Type B pancreatic cell (in vitro differentiated cells): ENCODE measurements at regions not wholly inside any gene's neighbourhood (a gene's known extent, or its start where the extent isn't known, plus 50 kb on each side); places are given as distances from the start of the nearest gene placed in this dataset.

Experiments
- DNase-seq: peaks from one replicate; pipeline ENCODE4 v3.0.0; 2021; ENCODE audit warnings: mixed read lengths; ENCODE audit not compliant: unreplicated experiment; ENCODE audit errors: extremely low spot score
- H3K27ac Mint-ChIP-seq: 2 replicates; pipeline ENCODE4 v1.8.0; 2021; ENCODE audit warnings: mild to moderate bottlenecking, mixed read lengths
- H3K27me3 Mint-ChIP-seq: 2 replicates; pipeline ENCODE4 v1.8.0; 2021; ENCODE audit warnings: mixed read lengths
- H3K36me3 Mint-ChIP-seq: 2 replicates; pipeline ENCODE4 v1.8.0; 2021; ENCODE audit warnings: mixed read lengths
- H3K4me1 Mint-ChIP-seq: one replicate; pipeline ENCODE4 v1.8.0; 2021; ENCODE audit warnings: mixed read lengths; ENCODE audit not compliant: unreplicated experiment
- H3K4me3 Mint-ChIP-seq: 2 replicates; pipeline ENCODE4 v1.8.0; 2021; ENCODE audit warnings: mild to moderate bottlenecking, mixed read lengths
- H3K9me3 Mint-ChIP-seq: 2 replicates; pipeline ENCODE4 v1.8.0; 2021; ENCODE audit warnings: mixed read lengths
- CTCF ChIP-seq: fragments of 200-600 bp; sonication (generic); conservative IDR thresholded peaks from 2 replicates; pipeline ENCODE4 v1.5.0; 2021; ENCODE audit warnings: antibody characterized with exemption, mild to moderate bottlenecking

GRCh38 chr11:123362941-123363340, 67.1 kb upstream of the GRAMD1B start:
- no peak for TF ChIP-seq CTCF
- Mint-ChIP-seq H3K9me3 (no peaks in the 10 kb centered on the region), H3K27ac (no peak overlapping the region), H3K4me3 (no peak overlapping the region), H3K27me3 (peaks cover 67% of the 10 kb centered on the region), H3K36me3 (no peaks in the 10 kb centered on the region), H3K4me1 (peaks cover 3% of the 10 kb centered on the region)
- no peak for DNase-seq

- H3K4me3 Mint-ChIP-seq = no peak overlapping the region
- no peaks in the 10 kb centered on the region for H3K9me3 Mint-ChIP-seq
- no peak overlapping the region for H3K27ac Mint-ChIP-seq
- peaks cover 6% of the 10 kb centered on the region for H3K4me1 Mint-ChIP-seq
- no peaks in the 10 kb centered on the region for H3K36me3 Mint-ChIP-seq
- no peak for TF ChIP-seq CTCF
- peaks cover 75% of the 10 kb centered on the region for H3K27me3 Mint-ChIP-seq
- no peak for DNase-seq
Observed at GRCh38 chr11:123362186-123362585, 67.9 kb upstream of the GRAMD1B start.

- Mint-ChIP-seq H3K36me3 (no peaks in the 10 kb centered on the region), H3K4me1 (peaks cover 6% of the 10 kb centered on the region), H3K4me3 (no peak overlapping the region), H3K9me3 (no peaks in the 10 kb centered on the region), H3K27ac (no peak overlapping the region), H3K27me3 (peaks cover 85% of the 10 kb centered on the region)
- no peak for TF ChIP-seq CTCF
- no peak for DNase-seq
Observed at GRCh38 chr11:123361110-123361509, 69.0 kb upstream of the GRAMD1B start.

- Mint-ChIP-seq H3K36me3 (no peaks in the 10 kb centered on the region), H3K4me3 (peak overlapping the region; percentile 35), H3K27me3 (peaks cover 89% of the 10 kb centered on the region), H3K9me3 (no peaks in the 10 kb centered on the region), H3K4me1 (peaks cover 6% of the 10 kb centered on the region), H3K27ac (no peak overlapping the region)
- no peak for TF ChIP-seq CTCF
- no peak for DNase-seq
Observed at GRCh38 chr11:123360267-123360936, 69.7 kb upstream of the GRAMD1B start.

- H3K27me3 Mint-ChIP-seq = peaks cover 85% of the 10 kb centered on the region
- TF ChIP-seq CTCF = peak; percentile 26
- peak; percentile 68 for DNase-seq
- H3K4me3 Mint-ChIP-seq = peak overlapping the region; percentile 90
- no peak overlapping the region for H3K27ac Mint-ChIP-seq
- H3K4me1 Mint-ChIP-seq = peaks cover 6% of the 10 kb centered on the region
- no peaks in the 10 kb centered on the region for H3K36me3 Mint-ChIP-seq
- no peaks in the 10 kb centered on the region for H3K9me3 Mint-ChIP-seq
Observed at GRCh38 chr11:123357990-123358827, 71.9 kb upstream of the GRAMD1B start.
